Lower lobe of right lung (tissue), 2 donors: ENCODE measurements at regions not wholly inside any gene's neighbourhood (a gene's known extent, or its start where the extent isn't known, plus 50 kb on each side); places are given as distances from the start of the nearest gene placed in this dataset.

Experiments
- ATAC-seq, 2 donors: fragments of 200-7000 bp; cut with Tn5 transposase; one replicate each; pipeline ENCODE4 v1.9.1; 2020 to 2022; ENCODE audit warnings: mild to moderate bottlenecking in 2 of 2, moderate library complexity in 2 of 2
- DNase-seq: peaks from one replicate; pipeline ENCODE4 v3.0.0-alpha.2; 2020
- H3K27ac ChIP-seq: fragments of 200-600 bp; one replicate; pipeline ENCODE4 v1.8.0; 2022
- H3K27me3 ChIP-seq: fragments of 200-600 bp; one replicate; pipeline ENCODE4 v1.8.0; 2022; ENCODE audit warnings: low read depth
- H3K36me3 ChIP-seq: fragments of 200-600 bp; one replicate; pipeline ENCODE4 v1.8.0; 2022; ENCODE audit warnings: mild to moderate bottlenecking
- H3K4me1 ChIP-seq: fragments of 200-600 bp; one replicate; pipeline ENCODE4 v1.8.0; 2022
- H3K4me3 ChIP-seq: fragments of 200-600 bp; one replicate; pipeline ENCODE4 v1.8.0; 2022; ENCODE audit warnings: mild to moderate bottlenecking
- H3K9me3 ChIP-seq: fragments of 200-600 bp; one replicate; pipeline ENCODE4 v1.8.0; 2022
- intact Hi-C: fragments of 100-400 bp; cut with DNase I; formaldehyde crosslinking; loops from one replicate; pipeline ENCODE4 v1.11.0; 2022
- TF ChIP-seq, protein P1 (sequence below): fragments of 200-600 bp; IDR thresholded peaks from one replicate; pipeline ENCODE4 v1.8.0; 2022; ENCODE audit warnings: antibody characterized with exemption, mild to moderate bottlenecking
- donor health status: DM: no; HTN: yes; CAD: no; lungs with severe emphysema.

DNA sequence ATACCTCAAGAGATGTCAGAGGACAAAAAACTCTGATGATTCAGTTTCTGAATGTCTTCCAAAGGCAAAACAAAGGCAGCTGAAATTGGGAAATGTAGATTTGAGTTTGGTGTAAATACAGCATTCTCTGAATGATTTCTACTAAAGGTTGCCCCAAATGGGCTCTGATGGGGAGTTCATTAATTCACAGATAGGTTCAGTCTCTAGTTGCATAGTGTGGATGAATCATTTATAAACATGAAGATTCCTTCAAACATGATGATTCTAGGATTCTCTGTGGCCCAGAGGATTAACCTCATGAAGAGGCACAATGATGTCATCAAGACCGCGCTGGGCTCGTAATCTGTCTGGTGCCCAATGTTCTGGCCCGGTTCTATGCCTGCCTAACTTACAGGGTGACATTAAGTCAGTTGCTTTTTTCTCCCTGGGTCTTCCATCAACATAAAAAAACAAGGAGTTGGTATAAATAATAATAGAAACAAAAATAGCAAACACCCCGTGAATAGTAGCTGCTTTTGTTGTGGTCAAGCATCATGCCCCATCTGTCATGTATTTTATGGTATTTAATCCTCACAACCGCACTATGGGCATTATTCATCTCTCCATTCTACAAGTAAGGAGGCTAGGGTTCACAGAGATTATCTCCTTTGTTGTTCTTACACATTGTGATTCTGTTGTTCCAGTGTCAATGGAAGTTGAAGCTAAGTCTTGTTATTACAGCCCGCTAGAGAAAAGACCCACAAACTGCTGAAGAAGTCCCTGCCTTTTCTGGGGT, 509.6 kb upstream of the USP24 start:
- ATAC-seq, result no peak
- H3K27ac ChIP-seq, result no peak overlapping the region
- H3K27me3 ChIP-seq, result no peaks in the 10 kb centered on the region
- no peaks in the 10 kb centered on the region for H3K9me3 ChIP-seq
- no peak overlapping the region for H3K4me3 ChIP-seq
- H3K4me1 ChIP-seq, result peaks cover 2% of the 10 kb centered on the region
- no peak for DNase-seq
- H3K36me3 ChIP-seq, result no peaks in the 10 kb centered on the region
- intact Hi-C loops, result no loop called here
- TF ChIP-seq, protein P1, sequence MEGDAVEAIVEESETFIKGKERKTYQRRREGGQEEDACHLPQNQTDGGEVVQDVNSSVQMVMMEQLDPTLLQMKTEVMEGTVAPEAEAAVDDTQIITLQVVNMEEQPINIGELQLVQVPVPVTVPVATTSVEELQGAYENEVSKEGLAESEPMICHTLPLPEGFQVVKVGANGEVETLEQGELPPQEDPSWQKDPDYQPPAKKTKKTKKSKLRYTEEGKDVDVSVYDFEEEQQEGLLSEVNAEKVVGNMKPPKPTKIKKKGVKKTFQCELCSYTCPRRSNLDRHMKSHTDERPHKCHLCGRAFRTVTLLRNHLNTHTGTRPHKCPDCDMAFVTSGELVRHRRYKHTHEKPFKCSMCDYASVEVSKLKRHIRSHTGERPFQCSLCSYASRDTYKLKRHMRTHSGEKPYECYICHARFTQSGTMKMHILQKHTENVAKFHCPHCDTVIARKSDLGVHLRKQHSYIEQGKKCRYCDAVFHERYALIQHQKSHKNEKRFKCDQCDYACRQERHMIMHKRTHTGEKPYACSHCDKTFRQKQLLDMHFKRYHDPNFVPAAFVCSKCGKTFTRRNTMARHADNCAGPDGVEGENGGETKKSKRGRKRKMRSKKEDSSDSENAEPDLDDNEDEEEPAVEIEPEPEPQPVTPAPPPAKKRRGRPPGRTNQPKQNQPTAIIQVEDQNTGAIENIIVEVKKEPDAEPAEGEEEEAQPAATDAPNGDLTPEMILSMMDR, result no peak

DNA sequence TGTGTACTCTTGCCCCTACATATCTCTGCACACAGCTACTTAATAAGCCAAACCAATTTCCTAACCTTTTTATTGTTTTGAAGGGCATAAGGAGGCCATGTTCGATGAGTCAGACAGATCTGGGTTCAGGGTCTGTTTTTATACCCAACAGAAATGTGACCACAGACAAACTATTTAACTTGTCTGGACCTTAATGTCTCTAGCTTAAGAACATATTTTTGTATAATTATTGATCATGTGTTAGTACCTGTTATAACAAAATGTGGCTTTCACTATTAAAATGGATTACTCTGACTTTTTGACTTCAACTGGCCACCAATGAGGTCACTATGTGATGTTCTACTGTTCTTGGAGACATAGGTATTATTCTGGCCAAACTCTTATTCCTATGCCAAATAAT, 507.8 kb upstream of the USP24 start:
- Histone ChIP-seq H3K4me3 (no peak overlapping the region), H3K36me3 (no peaks in the 10 kb centered on the region), H3K4me1 (peaks cover 9% of the 10 kb centered on the region), H3K27me3 (no peaks in the 10 kb centered on the region), H3K27ac (no peak overlapping the region), H3K9me3 (no peaks in the 10 kb centered on the region)
- intact Hi-C loops, result no loop called here
- DNase-seq (no peak), ATAC-seq (no peak)
- TF ChIP-seq, protein P1, result no peak

DNA sequence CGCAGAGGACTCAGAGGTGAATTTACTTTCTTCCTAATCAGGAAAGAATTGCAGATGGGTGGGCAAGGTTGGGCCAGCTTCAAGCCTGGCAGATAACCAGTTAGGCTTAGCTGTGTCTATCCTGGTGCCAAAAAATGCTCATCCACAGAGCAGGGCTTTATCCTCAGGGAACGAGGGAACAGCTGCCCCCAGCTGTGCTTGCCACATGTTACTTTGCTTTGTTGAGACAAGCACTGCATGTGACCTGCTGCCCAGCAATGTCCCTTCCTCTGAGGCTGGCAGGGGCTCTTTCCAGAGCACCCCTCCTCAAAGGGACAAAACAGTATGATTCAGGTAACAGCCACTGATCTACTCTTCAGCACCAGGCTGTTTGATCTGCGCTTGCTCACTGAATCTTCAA, 505.1 kb upstream of the USP24 start:
- no peak overlapping the region for H3K4me3 ChIP-seq
- H3K9me3 ChIP-seq, result no peaks in the 10 kb centered on the region
- no peaks in the 10 kb centered on the region for H3K27me3 ChIP-seq
- ATAC-seq, result no peak
- peak; percentile 58 for DNase-seq
- H3K36me3 ChIP-seq, result no peaks in the 10 kb centered on the region
- TF ChIP-seq, protein P1, result no peak
- no peak overlapping the region for H3K27ac ChIP-seq
- intact Hi-C loops, result no loop called here
- peaks cover 18% of the 10 kb centered on the region for H3K4me1 ChIP-seq

DNA sequence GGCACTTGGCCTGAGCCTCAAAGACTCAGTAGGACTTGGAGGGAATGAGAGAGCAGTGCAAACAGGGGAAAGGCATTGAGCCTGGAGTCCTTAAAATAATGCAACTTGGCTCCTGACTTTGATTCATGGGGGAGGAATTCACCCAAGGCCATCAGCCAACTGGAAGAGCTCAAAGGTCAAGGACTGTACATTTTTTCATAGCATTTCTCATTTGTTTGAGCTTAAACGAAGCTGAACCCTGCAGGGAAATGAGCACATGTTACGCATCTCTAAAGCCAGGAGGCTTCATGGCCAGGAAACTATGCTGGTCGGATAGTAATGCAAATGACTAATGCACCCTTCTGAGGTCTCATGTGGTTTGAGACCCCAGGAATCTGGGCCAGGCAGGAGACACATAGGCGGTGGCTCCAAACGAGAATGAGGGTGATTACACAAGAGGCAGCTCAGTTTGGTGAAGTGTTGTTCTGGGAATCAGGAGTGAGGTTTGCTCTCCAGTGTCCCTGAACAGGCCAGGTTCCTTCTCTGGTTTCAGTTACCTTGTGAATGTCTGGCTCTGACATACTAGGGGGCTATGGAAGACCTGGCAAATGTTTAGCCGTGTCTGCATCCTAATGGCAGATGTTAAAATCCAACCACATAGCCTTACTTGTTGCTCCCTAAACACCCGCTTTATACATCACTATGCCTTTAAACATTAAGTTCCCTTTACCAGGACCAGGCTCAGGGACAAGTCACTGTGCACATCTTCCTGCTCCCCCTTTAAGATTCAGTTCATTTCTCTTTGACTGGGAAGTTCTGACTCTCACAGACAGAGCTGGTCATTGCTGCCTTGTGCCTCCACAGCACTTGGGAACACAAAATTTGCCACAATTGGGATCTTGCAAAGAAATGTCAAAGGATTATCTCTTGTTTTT, 503.9 kb upstream of the USP24 start:
- no peaks in the 10 kb centered on the region for H3K36me3 ChIP-seq
- ATAC-seq (peak; percentile 87 to 90), DNase-seq (no peak)
- H3K27ac ChIP-seq, result peak overlapping the region; percentile 70
- H3K9me3 ChIP-seq, result no peaks in the 10 kb centered on the region
- H3K27me3 ChIP-seq, result no peaks in the 10 kb centered on the region
- H3K4me3 ChIP-seq, result no peak overlapping the region
- TF ChIP-seq, protein P1, result no peak
- intact Hi-C loops, result no loop called here
- peaks cover 18% of the 10 kb centered on the region for H3K4me1 ChIP-seq

- Histone ChIP-seq H3K27me3 (no peaks in the 10 kb centered on the region), H3K9me3 (no peaks in the 10 kb centered on the region), H3K27ac (no peak overlapping the region), H3K36me3 (no peaks in the 10 kb centered on the region), H3K4me1 (peaks cover 18% of the 10 kb centered on the region), H3K4me3 (no peak overlapping the region)
- no peak for ATAC-seq
- no peak for DNase-seq
- TF ChIP-seq, protein P1, result no peak
- intact Hi-C loops, result no loop called here
Measured at GRCh38 chr1:55717111-55717510, 501.9 kb upstream of the USP24 start.
